Upper lobe of left lung (tissue), 4 donors: ENCODE measurements at regions not wholly inside any gene's neighbourhood (a gene's known extent, or its start where the extent isn't known, plus 50 kb on each side); places are given as distances from the start of the nearest gene placed in this dataset.

Experiments
- POLR2A ChIP-seq, 4 donors: fragments of 450-650 bp; IDR thresholded peaks; one replicate each; pipeline ENCODE4 v1.5.1; 2016 to 2017; ENCODE audit warnings: antibody characterized with exemption in 4 of 4, mild to moderate bottlenecking in 2 of 4
- POLR2AphosphoS5 ChIP-seq, 2 donors: sonication (generic); formaldehyde crosslinking; IDR thresholded peaks; one replicate each; pipeline ENCODE4 v1.5.1; 2017; ENCODE audit warnings: antibody characterized with exemption in 2 of 2
- TF ChIP-seq, protein P1 (sequence below), 6 experiments: fragments of 450-650 bp in 4 of 6; fragments of 200-600 bp in 2 of 6; sonication (generic) in 2 of 6; IDR thresholded peaks; one replicate each; pipeline ENCODE4 v1.5.1; 2016 to 2019; ENCODE audit warnings: antibody characterized with exemption in 6 of 6

GRCh38 chr16:85196976-85197375 is 84.7 kb upstream of the CIBAR2 start:
- TF ChIP-seq, protein P1, sequence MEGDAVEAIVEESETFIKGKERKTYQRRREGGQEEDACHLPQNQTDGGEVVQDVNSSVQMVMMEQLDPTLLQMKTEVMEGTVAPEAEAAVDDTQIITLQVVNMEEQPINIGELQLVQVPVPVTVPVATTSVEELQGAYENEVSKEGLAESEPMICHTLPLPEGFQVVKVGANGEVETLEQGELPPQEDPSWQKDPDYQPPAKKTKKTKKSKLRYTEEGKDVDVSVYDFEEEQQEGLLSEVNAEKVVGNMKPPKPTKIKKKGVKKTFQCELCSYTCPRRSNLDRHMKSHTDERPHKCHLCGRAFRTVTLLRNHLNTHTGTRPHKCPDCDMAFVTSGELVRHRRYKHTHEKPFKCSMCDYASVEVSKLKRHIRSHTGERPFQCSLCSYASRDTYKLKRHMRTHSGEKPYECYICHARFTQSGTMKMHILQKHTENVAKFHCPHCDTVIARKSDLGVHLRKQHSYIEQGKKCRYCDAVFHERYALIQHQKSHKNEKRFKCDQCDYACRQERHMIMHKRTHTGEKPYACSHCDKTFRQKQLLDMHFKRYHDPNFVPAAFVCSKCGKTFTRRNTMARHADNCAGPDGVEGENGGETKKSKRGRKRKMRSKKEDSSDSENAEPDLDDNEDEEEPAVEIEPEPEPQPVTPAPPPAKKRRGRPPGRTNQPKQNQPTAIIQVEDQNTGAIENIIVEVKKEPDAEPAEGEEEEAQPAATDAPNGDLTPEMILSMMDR (IDR thresholded peaks at IDR 0.05): no peak
- no peak for TF ChIP-seq POLR2A (IDR thresholded peaks at IDR 0.05)
- TF ChIP-seq POLR2AphosphoS5 (IDR thresholded peaks at IDR 0.05): no peak
